OCI-LY7 (cell line): ENCODE measurements at regions not wholly inside any gene's neighbourhood (a gene's known extent, or its start where the extent isn't known, plus 50 kb on each side); places are given as distances from the start of the nearest gene placed in this dataset.

Source experiments
- BruUV-seq: library from RNA; stranded (reverse); fragments of 400-500 nt; replicated peaks from 2 replicates; lab custom pipeline; 2021; lab: Mats Ljungman, UMichigan
- CTCF ChIA-PET: fragments of 300-600 bp; sonication (Branson Sonifier 250); formaldehyde crosslinking; loops from one replicate; lab custom pipeline; 2022; ENCODE audit warnings: antibody characterized with exemption; ENCODE audit not compliant: unreplicated experiment; lab: Charles Lee
- POLR2A ChIA-PET: fragments of 300-600 bp; sonication (Branson Sonifier 250); formaldehyde crosslinking; loops from one replicate; lab custom pipeline; 2022; ENCODE audit warnings: antibody characterized with exemption; lab: Charles Lee
- DNase-seq: peaks from one replicate; pipeline ENCODE4 v3.0.0-alpha.2; 2015; ENCODE audit warnings: low spot score
- H2AFZ ChIP-seq: fragments of 200-600 bp; sonication (generic), shearing (Covaris generic); 2 replicates; pipeline ENCODE4 v1.6.1; 2014; ENCODE audit warnings: mild to moderate bottlenecking, antibody characterized with exemption, low read length, moderate library complexity
- H3K27ac ChIP-seq: fragments of 200-600 bp; sonication (generic); 2 replicates; pipeline ENCODE4 v1.5.1; 2014; ENCODE audit warnings: mixed run types, low read depth, mild to moderate bottlenecking, moderate library complexity, low read length, inconsistent platforms; ENCODE audit not compliant: poor library complexity, severe bottlenecking
- H3K36me3 ChIP-seq: fragments of 200-600 bp; sonication (generic); 2 replicates; pipeline ENCODE4 v1.6.1; 2014; ENCODE audit warnings: mild to moderate bottlenecking, antibody characterized with exemption, low read length, moderate library complexity, mixed read lengths; ENCODE audit not compliant: insufficient read depth
- H3K4me1 ChIP-seq: fragments of 200-600 bp; sonication (generic); 2 replicates; pipeline ENCODE4 v1.5.1; 2014; ENCODE audit warnings: mild to moderate bottlenecking, low read length; ENCODE audit not compliant: insufficient read depth, poor library complexity, severe bottlenecking
- H3K4me2 ChIP-seq: fragments of 200-600 bp; sonication (generic); 2 replicates; pipeline ENCODE4 v1.6.1; 2014; ENCODE audit warnings: mild to moderate bottlenecking, low read length
- H3K4me3 ChIP-seq: fragments of 200-600 bp; sonication (generic); 2 replicates; pipeline ENCODE4 v1.5.1; 2014; ENCODE audit warnings: mild to moderate bottlenecking, low read depth, low read length; ENCODE audit not compliant: poor library complexity, severe bottlenecking
- H3K79me2 ChIP-seq: fragments of 200-600 bp; sonication (generic); 2 replicates; pipeline ENCODE4 v1.6.1; 2016; ENCODE audit warnings: low read depth, mild to moderate bottlenecking, low read length, moderate library complexity, mixed read lengths; ENCODE audit not compliant: insufficient read depth
- H3K9me2 ChIP-seq: fragments of 200-600 bp; sonication (generic); 2 replicates; pipeline ENCODE4 v1.6.1; 2016; ENCODE audit warnings: mild to moderate bottlenecking, low read length, mixed read lengths; ENCODE audit not compliant: insufficient read depth
- H3K9me3 ChIP-seq: fragments of 200-600 bp; sonication (generic); 2 replicates; pipeline ENCODE4 v1.6.1; 2014; ENCODE audit warnings: mild to moderate bottlenecking, mixed run types, low read length, mixed read lengths
- H4K20me1 ChIP-seq: fragments of 200-600 bp; sonication (generic); 2 replicates; pipeline ENCODE4 v1.6.1; 2014; ENCODE audit warnings: mild to moderate bottlenecking, antibody characterized with exemption, low read length, moderate library complexity, mixed read lengths; ENCODE audit not compliant: insufficient read depth
- CTCF ChIP-seq: fragments of 200-600 bp; sonication (generic); conservative IDR thresholded peaks from 2 replicates; pipeline ENCODE4 v1.5.1; 2014; ENCODE audit warnings: mild to moderate bottlenecking, antibody characterized with exemption, low read length, moderate library complexity, mixed read lengths
- EZH2phosphoT487 ChIP-seq: fragments of 200-600 bp; sonication (generic); IDR thresholded peaks from 2 replicates; pipeline ENCODE4 v1.6.1; 2018; ENCODE audit warnings: low read depth, borderline replicate concordance, mild to moderate bottlenecking, mixed run types, antibody characterized with exemption, low read length, moderate library complexity, mixed read lengths
- intact Hi-C: fragments of 100-400 bp; cut with micrococcal nuclease; formaldehyde crosslinking; loops from one replicate; pipeline ENCODE4 v1.10.0; 2022; ENCODE audit not compliant: unreplicated experiment

- Histone ChIP-seq H3K4me2 (no peak overlapping the region), H3K27ac (no peak overlapping the region), H3K9me3 (no peaks in the 10 kb centered on the region), H3K4me1 (no peaks in the 10 kb centered on the region), H3K4me3 (no peak overlapping the region), H4K20me1 (no peaks in the 10 kb centered on the region), H2AFZ (no peak overlapping the region), H3K9me2 (no peaks in the 10 kb centered on the region), H3K79me2 (no peaks in the 10 kb centered on the region), H3K36me3 (no peaks in the 10 kb centered on the region)
- BruUV-seq = no TSS peak
- intact Hi-C loops = no loop called here
- POLR2A ChIA-PET = no interaction called here
- TF ChIP-seq CTCF = no peak
- no peak for TF ChIP-seq EZH2phosphoT487
- CTCF ChIA-PET = no interaction called here
- no peak for DNase-seq
Measured at GRCh38 chr4:28082686-28083390, 1222.2 kb downstream of the STIM2 start.

GRCh38 chr4:28092610-28093009 lies 1232.0 kb downstream of the STIM2 start:
- no peak overlapping the region for H3K4me3 ChIP-seq
- H3K36me3 ChIP-seq = no peaks in the 10 kb centered on the region
- no peaks in the 10 kb centered on the region for H3K4me1 ChIP-seq
- ChIA-PET CTCF (no interaction called here), POLR2A (no interaction called here)
- no peak overlapping the region for H3K27ac ChIP-seq
- no peaks in the 10 kb centered on the region for H4K20me1 ChIP-seq
- DNase-seq = no peak
- TF ChIP-seq EZH2phosphoT487 (no peak), CTCF (no peak)
- no peaks in the 10 kb centered on the region for H3K79me2 ChIP-seq
- intact Hi-C loops = no loop called here
- no peak overlapping the region for H2AFZ ChIP-seq
- no peak overlapping the region for H3K4me2 ChIP-seq
- no peaks in the 10 kb centered on the region for H3K9me3 ChIP-seq
- H3K9me2 ChIP-seq = no peaks in the 10 kb centered on the region
- no TSS peak for BruUV-seq

GRCh38 chr4:28093071-28093470 lies 1232.4 kb downstream of the STIM2 start:
- Histone ChIP-seq H4K20me1 (no peaks in the 10 kb centered on the region), H2AFZ (no peak overlapping the region), H3K79me2 (no peaks in the 10 kb centered on the region), H3K4me2 (no peak overlapping the region), H3K9me2 (no peaks in the 10 kb centered on the region), H3K4me3 (no peak overlapping the region), H3K9me3 (no peaks in the 10 kb centered on the region), H3K36me3 (no peaks in the 10 kb centered on the region), H3K4me1 (no peaks in the 10 kb centered on the region), H3K27ac (no peak overlapping the region)
- BruUV-seq = no TSS peak
- CTCF ChIA-PET = no interaction called here
- DNase-seq = no peak
- intact Hi-C loops = no loop called here
- POLR2A ChIA-PET = no interaction called here
- no peak for TF ChIP-seq CTCF
- no peak for TF ChIP-seq EZH2phosphoT487
